ENCODE measurements at regions not wholly inside any gene's neighbourhood (a gene's known extent, or its start where the extent isn't known, plus 50 kb on each side); places are given as distances from the start of the nearest gene placed in this dataset.

DNA sequence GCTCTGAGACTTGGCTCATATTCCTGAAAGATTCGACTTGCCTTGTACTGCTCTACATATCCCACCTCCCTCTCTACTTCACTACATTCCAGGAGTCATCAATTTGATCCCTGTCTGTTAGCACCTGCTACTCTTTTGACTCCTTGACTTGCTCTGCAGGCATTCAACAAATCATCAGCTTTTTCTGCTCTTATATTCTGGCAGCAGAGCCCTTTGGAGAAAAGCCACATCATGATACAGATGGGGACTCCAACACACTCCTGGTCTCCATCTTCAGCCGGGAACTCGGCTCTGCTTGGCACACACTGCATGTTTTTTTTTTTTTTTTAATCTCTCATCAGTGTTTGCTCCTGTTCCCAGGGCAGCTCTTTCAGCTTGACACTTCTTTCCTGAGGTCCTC lies 293.2 kb upstream of the LCORL start:
- TF ChIP-seq, protein P1, sequence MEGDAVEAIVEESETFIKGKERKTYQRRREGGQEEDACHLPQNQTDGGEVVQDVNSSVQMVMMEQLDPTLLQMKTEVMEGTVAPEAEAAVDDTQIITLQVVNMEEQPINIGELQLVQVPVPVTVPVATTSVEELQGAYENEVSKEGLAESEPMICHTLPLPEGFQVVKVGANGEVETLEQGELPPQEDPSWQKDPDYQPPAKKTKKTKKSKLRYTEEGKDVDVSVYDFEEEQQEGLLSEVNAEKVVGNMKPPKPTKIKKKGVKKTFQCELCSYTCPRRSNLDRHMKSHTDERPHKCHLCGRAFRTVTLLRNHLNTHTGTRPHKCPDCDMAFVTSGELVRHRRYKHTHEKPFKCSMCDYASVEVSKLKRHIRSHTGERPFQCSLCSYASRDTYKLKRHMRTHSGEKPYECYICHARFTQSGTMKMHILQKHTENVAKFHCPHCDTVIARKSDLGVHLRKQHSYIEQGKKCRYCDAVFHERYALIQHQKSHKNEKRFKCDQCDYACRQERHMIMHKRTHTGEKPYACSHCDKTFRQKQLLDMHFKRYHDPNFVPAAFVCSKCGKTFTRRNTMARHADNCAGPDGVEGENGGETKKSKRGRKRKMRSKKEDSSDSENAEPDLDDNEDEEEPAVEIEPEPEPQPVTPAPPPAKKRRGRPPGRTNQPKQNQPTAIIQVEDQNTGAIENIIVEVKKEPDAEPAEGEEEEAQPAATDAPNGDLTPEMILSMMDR (IDR thresholded peaks at IDR 0.05), result no peak
- TF ChIP-seq POLR2AphosphoS5 (IDR thresholded peaks at IDR 0.05; ENCODE audit: low read depth, low read length) (no peak), RCOR1 (IDR thresholded peaks at IDR 0.05; ENCODE audit: low read length) (peak; percentile 72)

All from SK-N-SH (cell line).